IPS DF 6.9 (cell line): ENCODE measurements at regions not wholly inside any gene's neighbourhood (a gene's known extent, or its start where the extent isn't known, plus 50 kb on each side); places are given as distances from the start of the nearest gene placed in this dataset.
"Not testable (repeated sequence)": the region's sequence is repeated elsewhere in the genome, so short reads cannot be mapped to it uniquely, and the experiment has no call there.

Source experiments
- DNase-seq: peaks from one replicate; pipeline ENCODE4 v3.0.0-alpha.2; 2013; ENCODE audit warnings: low read depth, low spot score
- H3K27ac ChIP-seq: one replicate; pipeline ENCODE4 v1.5.1; 2013; ENCODE audit warnings: low read length, control low read depth
- H3K27me3 ChIP-seq: 2 replicates; pipeline ENCODE4 v1.6.1; 2013; ENCODE audit warnings: mild to moderate bottlenecking, low read length; ENCODE audit not compliant: control insufficient read depth, insufficient read depth
- H3K36me3 ChIP-seq: 2 replicates; pipeline ENCODE4 v1.6.1; 2013; ENCODE audit warnings: low read length; ENCODE audit not compliant: control insufficient read depth, insufficient read depth
- H3K4me1 ChIP-seq: 2 replicates; pipeline ENCODE4 v1.6.1; 2013; ENCODE audit warnings: low read length; ENCODE audit not compliant: control insufficient read depth, insufficient read depth
- H3K4me3 ChIP-seq: 2 replicates; pipeline ENCODE4 v1.5.1; 2013; ENCODE audit warnings: mild to moderate bottlenecking, low read length
- H3K9me3 ChIP-seq: 2 replicates; pipeline ENCODE4 v1.6.1; 2013; ENCODE audit warnings: low read length, inconsistent platforms; ENCODE audit not compliant: control insufficient read depth, insufficient read depth
- WGBS: extraction: QIAGEN DNeasy Blood & Tissue Kit; methylation state at CpG from one replicate; pipeline ENCODE4 v1.1.7; 2013; ENCODE audit warnings: mixed read lengths, missing lambda C conversion rate; ENCODE audit not compliant: insufficient read length, insufficient coverage; 5-methylcytosine and 5-hydroxymethylcytosine counted together

- Histone ChIP-seq H3K4me1 (no peaks in the 10 kb centered on the region), H3K27ac (no peak overlapping the region), H3K9me3 (no peaks in the 10 kb centered on the region), H3K4me3 (no peak overlapping the region), H3K36me3 (no peaks in the 10 kb centered on the region), H3K27me3 (no peaks in the 10 kb centered on the region)
- no CpG with 5 or more reads among the region's 7 CpGs for WGBS
- no peak for DNase-seq
Observed at GRCh38 chr16:7910116-7910515, 577.5 kb downstream of the RBFOX1 start.

GRCh38 chr16:7888411-7888810, 555.8 kb downstream of the RBFOX1 start:
- DNase-seq, result no peak
- no CpG with 5 or more reads among the region's 1 CpG for WGBS

GRCh38 chr16:7887316-7887715, 554.7 kb downstream of the RBFOX1 start:
- H3K4me1 ChIP-seq, result no peaks in the 10 kb centered on the region
- WGBS, result no CpG with 5 or more reads among the region's 2 CpGs
- no peaks in the 10 kb centered on the region for H3K27me3 ChIP-seq
- H3K36me3 ChIP-seq, result no peaks in the 10 kb centered on the region
- DNase-seq, result no peak
- H3K27ac ChIP-seq, result no peak overlapping the region
- H3K9me3 ChIP-seq, result no peaks in the 10 kb centered on the region
- H3K4me3 ChIP-seq, result no peak overlapping the region

More at GRCh38 chr16:7888411-7888810, 555.8 kb downstream of the RBFOX1 start:
- no peak overlapping the region for H3K27ac ChIP-seq
- H3K9me3 ChIP-seq, result no peaks in the 10 kb centered on the region
- H3K4me3 ChIP-seq, result no peak overlapping the region
- H3K27me3 ChIP-seq, result no peaks in the 10 kb centered on the region
- H3K36me3 ChIP-seq, result no peaks in the 10 kb centered on the region
- no peaks in the 10 kb centered on the region for H3K4me1 ChIP-seq

- Histone ChIP-seq H3K9me3 (no peaks in the 10 kb centered on the region), H3K4me3 (no peak overlapping the region), H3K27ac (no peak overlapping the region), H3K27me3 (peaks cover 1% of the 10 kb centered on the region; the same call in 1 of the 2 replicates), H3K36me3 (no peaks in the 10 kb centered on the region), H3K4me1 (no peaks in the 10 kb centered on the region)
- DNase-seq, result no peak
- WGBS, result no CpG with 5 or more reads among the region's 2 CpGs
Observed at GRCh38 chr16:7871979-7872378, 539.3 kb downstream of the RBFOX1 start.

- WGBS, result no CpG with 5 or more reads among the region's 9 CpGs
- Histone ChIP-seq H3K27ac (no peak overlapping the region), H3K9me3 (no peaks in the 10 kb centered on the region), H3K27me3 (peaks cover 1% of the 10 kb centered on the region; the same call in 1 of the 2 replicates), H3K4me3 (no peak overlapping the region), H3K4me1 (no peaks in the 10 kb centered on the region), H3K36me3 (no peaks in the 10 kb centered on the region)
- no peak for DNase-seq
Observed at GRCh38 chr16:7871371-7871770, 538.7 kb downstream of the RBFOX1 start.

- Histone ChIP-seq H3K4me1 (no peaks in the 10 kb centered on the region), H3K27me3 (peaks cover 1% of the 10 kb centered on the region; the same call in 1 of the 2 replicates), H3K4me3 (no peak overlapping the region), H3K9me3 (no peaks in the 10 kb centered on the region; the same call in 1 of the 2 replicates), H3K27ac (no peak overlapping the region), H3K36me3 (no peaks in the 10 kb centered on the region)
- no peak for DNase-seq
- no CpG with 5 or more reads among the region's 1 CpG for WGBS
Observed at GRCh38 chr16:7867831-7868230, 535.2 kb downstream of the RBFOX1 start.

- H3K9me3 ChIP-seq, result no peaks in the 10 kb centered on the region; the same call in 1 of the 2 replicates
- no peak overlapping the region for H3K4me3 ChIP-seq
- no peak for DNase-seq
- no peaks in the 10 kb centered on the region for H3K36me3 ChIP-seq
- H3K27me3 ChIP-seq, result no peaks in the 10 kb centered on the region
- WGBS, result no CpG with 5 or more reads among the region's 4 CpGs
- H3K27ac ChIP-seq, result no peak overlapping the region
- no peaks in the 10 kb centered on the region for H3K4me1 ChIP-seq
Observed at GRCh38 chr16:7866144-7866543, 533.5 kb downstream of the RBFOX1 start.

- no CpG with 5 or more reads among the region's 3 CpGs for WGBS
- H3K9me3 ChIP-seq, H3K27me3 ChIP-seq, H3K27ac ChIP-seq, H3K4me1 ChIP-seq, DNase-seq, H3K36me3 ChIP-seq, H3K4me3 ChIP-seq: not testable (repeated sequence)
Observed at GRCh38 chr16:7865393-7865792, 532.7 kb downstream of the RBFOX1 start.

GRCh38 chr16:7861891-7862582, 529.4 kb downstream of the RBFOX1 start:
- no peak for DNase-seq
- no peak overlapping the region for H3K4me3 ChIP-seq
- H3K36me3 ChIP-seq, result no peaks in the 10 kb centered on the region
- H3K9me3 ChIP-seq, result no peaks in the 10 kb centered on the region; the same call in 1 of the 2 replicates
- WGBS, result no CpG with 5 or more reads among the region's 3 CpGs
- no peak overlapping the region for H3K27ac ChIP-seq
- H3K27me3 ChIP-seq, result no peaks in the 10 kb centered on the region
- no peaks in the 10 kb centered on the region for H3K4me1 ChIP-seq

GRCh38 chr16:7853197-7853596, 520.6 kb downstream of the RBFOX1 start:
- no CpG with 5 or more reads among the region's 3 CpGs for WGBS
- no peaks in the 10 kb centered on the region for H3K4me1 ChIP-seq
- H3K27me3 ChIP-seq, result no peaks in the 10 kb centered on the region
- no peak for DNase-seq
- no peaks in the 10 kb centered on the region for H3K9me3 ChIP-seq
- no peaks in the 10 kb centered on the region for H3K36me3 ChIP-seq
- H3K4me3 ChIP-seq, result no peak overlapping the region
- no peak overlapping the region for H3K27ac ChIP-seq

GRCh38 chr16:7849841-7850240, 517.2 kb downstream of the RBFOX1 start:
- no CpG with 5 or more reads among the region's 3 CpGs for WGBS
- no peaks in the 10 kb centered on the region for H3K36me3 ChIP-seq
- no peak for DNase-seq
- no peaks in the 10 kb centered on the region for H3K4me1 ChIP-seq
- H3K27me3 ChIP-seq, result no peaks in the 10 kb centered on the region
- no peak overlapping the region for H3K27ac ChIP-seq
- no peak overlapping the region for H3K4me3 ChIP-seq
- no peaks in the 10 kb centered on the region for H3K9me3 ChIP-seq
